Hematopoietic multipotent progenitor cell treated with erythropoietin and hydrocortisone succinate and interleukin-3 and kit ligand, for 8 days (in vitro differentiated cells): ENCODE measurements at regions not wholly inside any gene's neighbourhood (a gene's known extent, or its start where the extent isn't known, plus 50 kb on each side); places are given as distances from the start of the nearest gene placed in this dataset.
"Not testable (repeated sequence)": the region's sequence is repeated elsewhere in the genome, so short reads cannot be mapped to it uniquely, and the experiment has no call there.

Experiments
- DNase-seq: peaks from one replicate; pipeline ENCODE4 v3.0.0-alpha.2; 2015

GRCh38 chr6:77173472-77174074 lies 289.7 kb downstream of the HTR1B start:
- peak; percentile 3 for DNase-seq

GRCh38 chr6:77172578-77172977 lies 290.7 kb downstream of the HTR1B start:
- DNase-seq = no peak

- no peak for DNase-seq
These were observed 303.6 kb downstream of the HTR1B start for GRCh38 chr6:77159730-77160129.

- DNase-seq = no peak
These were observed 312.1 kb downstream of the HTR1B start for GRCh38 chr6:77151241-77151640.

- no peak for DNase-seq
These were observed 312.6 kb downstream of the HTR1B start for GRCh38 chr6:77150736-77151135.

- no peak for DNase-seq
These were observed 318.0 kb downstream of the HTR1B start for GRCh38 chr6:77145244-77145643.

- DNase-seq = no peak
These were observed 319.4 kb downstream of the HTR1B start for GRCh38 chr6:77143659-77144447.

- DNase-seq = no peak
These were observed 327.2 kb downstream of the HTR1B start for GRCh38 chr6:77136086-77136485.

- DNase-seq = no peak
These were observed 330.3 kb downstream of the HTR1B start for GRCh38 chr6:77133031-77133430.

GRCh38 chr6:77131426-77131825 lies 331.9 kb downstream of the HTR1B start:
- DNase-seq = no peak

GRCh38 chr6:77124604-77125003 lies 338.7 kb downstream of the HTR1B start:
- no peak for DNase-seq

GRCh38 chr6:77123527-77123926 lies 339.8 kb downstream of the HTR1B start:
- DNase-seq = no peak

- DNase-seq = no peak
These were observed 356.3 kb downstream of the HTR1B start for GRCh38 chr6:77106992-77107391.

- DNase-seq = no peak
These were observed 358.2 kb downstream of the HTR1B start for GRCh38 chr6:77105091-77105490.

- DNase-seq = no peak
These were observed 365.4 kb downstream of the HTR1B start for GRCh38 chr6:77097940-77098339.

- no peak for DNase-seq
These were observed 367.2 kb downstream of the HTR1B start for GRCh38 chr6:77095936-77096627.

- no peak for DNase-seq
These were observed 368.5 kb downstream of the HTR1B start for GRCh38 chr6:77094821-77095220.

GRCh38 chr6:77092971-77093370 lies 370.3 kb downstream of the HTR1B start:
- no peak for DNase-seq

- no peak for DNase-seq
These were observed 373.5 kb downstream of the HTR1B start for GRCh38 chr6:77089776-77090175.

- not testable (repeated sequence) for DNase-seq
These were observed 375.4 kb downstream of the HTR1B start for GRCh38 chr6:77087794-77088318.

- DNase-seq = no peak
These were observed 389.1 kb downstream of the HTR1B start for GRCh38 chr6:77074037-77074713.

GRCh38 chr6:77073410-77073760 lies 389.9 kb downstream of the HTR1B start:
- no peak for DNase-seq

- no peak for DNase-seq
These were observed 390.4 kb downstream of the HTR1B start for GRCh38 chr6:77072694-77073409.
